GM12878 (cell line): ENCODE measurements at regions not wholly inside any gene's neighbourhood (a gene's known extent, or its start where the extent isn't known, plus 50 kb on each side); places are given as distances from the start of the nearest gene placed in this dataset.

Experiments used
- ATAC-seq: fragments of 200-7000 bp; cut with Tn5 transposase; 3 replicates; pipeline ENCODE4 v1.9.1; 2020; ENCODE audit warnings: mild to moderate bottlenecking, moderate library complexity
- BruUV-seq: library from RNA; stranded (reverse); fragments of 400-500 nt; replicated peaks from 2 replicates; lab custom pipeline; 2021; lab: Mats Ljungman, UMichigan
- CTCF ChIA-PET: fragments of 300-600 bp; sonication (Branson Sonifier 250); formaldehyde crosslinking; extraction: SDS; loops from one replicate; lab custom pipeline; 2021; ENCODE audit warnings: inconsistent platforms; lab: Yijun Ruan, JAX
- POLR2A ChIA-PET: fragments of 350-600 bp; formaldehyde crosslinking; extraction: SDS; loops from one replicate; lab custom pipeline; 2021; ENCODE audit warnings: inconsistent platforms; lab: Charles Lee
- RAD21 ChIA-PET: fragments of 300-600 bp; sonication (Branson Sonifier 250); formaldehyde crosslinking; loops from one replicate; lab custom pipeline; 2023; ENCODE audit warnings: antibody characterized with exemption; ENCODE audit not compliant: unreplicated experiment; lab: Charles Lee
- SMC1A ChIA-PET: fragments of 300-600 bp; sonication (Branson Sonifier 250); formaldehyde crosslinking; loops from one replicate; lab custom pipeline; 2023; ENCODE audit not compliant: unreplicated experiment, uncharacterized antibody; lab: Charles Lee
- DNase-seq: peaks from one replicate; pipeline ENCODE4 v3.0.0-alpha.2; 2011; ENCODE audit warnings: low read depth, low spot score
- FAIRE-seq: peaks from 3 replicates; lab custom pipeline; 2011; peaks lifted over from hg19 to GRCh38; lab: Jason Lieb, UNC
- H2AFZ ChIP-seq: 2 replicates; pipeline ENCODE4 v1.6.0; 2011; ENCODE audit warnings: low read depth, low read length, control low read depth; ENCODE audit not compliant: control insufficient read depth
- H3K27ac ChIP-seq: 2 replicates; pipeline ENCODE4 v1.5.1; 2011; ENCODE audit warnings: control low read depth; ENCODE audit not compliant: control insufficient read depth, insufficient read depth
- H3K27me3 ChIP-seq, 2 experiments: replicated peaks in 1 of 2; 2 replicates each; pipeline versions ENCODE4 v1.6.0 to v1.6.1; 2011; ENCODE audit warnings: low read length in 1 of 2; ENCODE audit not compliant: control insufficient read depth in 2 of 2, insufficient read depth in 2 of 2
- H3K36me3 ChIP-seq, 2 experiments: 2 replicates each; pipeline ENCODE4 v1.5.1; 2011; ENCODE audit warnings: low read length in 1 of 2; ENCODE audit not compliant: control insufficient read depth in 2 of 2, insufficient read depth in 2 of 2
- H3K4me1 ChIP-seq: 2 replicates; pipeline ENCODE4 v1.6.1; 2011; ENCODE audit warnings: mild to moderate bottlenecking, low read length, moderate library complexity, mixed read lengths; ENCODE audit not compliant: control insufficient read depth, insufficient read depth
- H3K4me2 ChIP-seq: 2 replicates; pipeline ENCODE4 v1.6.0; 2011; ENCODE audit warnings: control low read depth; ENCODE audit not compliant: control insufficient read depth, insufficient read depth
- H3K4me3 ChIP-seq: fragments of 200-600 bp; sonication (generic); 2 replicates; pipeline ENCODE4 v1.5.1; 2016
- H3K79me2 ChIP-seq: 2 replicates; pipeline ENCODE4 v1.6.0; 2011; ENCODE audit warnings: low read length; ENCODE audit not compliant: control insufficient read depth, insufficient read depth
- H3K9ac ChIP-seq: 2 replicates; pipeline ENCODE4 v1.8.0; 2011; ENCODE audit warnings: low read length, control low read depth, mixed read lengths; ENCODE audit not compliant: control insufficient read depth, insufficient read depth
- H3K9me3 ChIP-seq: replicated peaks from 3 replicates; pipeline ENCODE4 v1.5.1; 2011; ENCODE audit warnings: mild to moderate bottlenecking, low read length; ENCODE audit not compliant: control insufficient read depth, insufficient read depth
- H4K20me1 ChIP-seq: 2 replicates; pipeline ENCODE4 v1.6.0; 2011; ENCODE audit not compliant: control insufficient read depth, insufficient read depth
- PAX8 ChIP-seq: fragments of 450-650 bp; IDR thresholded peaks from 2 replicates; pipeline ENCODE4 v1.6.1; 2017; ENCODE audit warnings: mild to moderate bottlenecking, moderate library complexity
- POU2F2 ChIP-seq: IDR thresholded peaks from 3 replicates; pipeline ENCODE4 v1.6.1; 2011; ENCODE audit warnings: low read depth, mild to moderate bottlenecking, low read length, borderline replicate concordance
- SP1 ChIP-seq: IDR thresholded peaks from one replicate; pipeline ENCODE4 v1.6.1; 2011; ENCODE audit warnings: low read depth, low read length
- SPI1 ChIP-seq: IDR thresholded peaks from 2 replicates; pipeline ENCODE4 v1.6.1; 2011; ENCODE audit warnings: low read depth, mild to moderate bottlenecking, low read length, moderate library complexity, borderline replicate concordance; ENCODE audit not compliant: insufficient read depth
- ZNF217 ChIP-seq: fragments of 450-650 bp; IDR thresholded peaks from 2 replicates; pipeline ENCODE4 v1.6.1; 2017; ENCODE audit warnings: antibody characterized with exemption, mild to moderate bottlenecking
- WGBS: methylation state at CpG from one replicate; pipeline ENCODE4 v1.1.6; 2016; ENCODE audit warnings: low lambda C conversion rate; ENCODE audit not compliant: insufficient replicate concordance, insufficient coverage; ENCODE audit errors: missing lambda C conversion rate; 5-methylcytosine and 5-hydroxymethylcytosine counted together
- in situ Hi-C: fragments of 300-500 bp; cut with MboI; formaldehyde crosslinking; loops from 9 replicates; pipeline ENCODE4 v1.14.3; 2018; ENCODE audit warnings: mixed read lengths
- intact Hi-C: fragments of 100-400 bp; cut with micrococcal nuclease; formaldehyde crosslinking; loops from one replicate; pipeline ENCODE4 v1.14.2; 2022; ENCODE audit not compliant: unreplicated experiment
- TF ChIP-seq, protein P1 (sequence below): IDR thresholded peaks from 2 replicates; pipeline ENCODE4 v1.6.1; 2011; ENCODE audit warnings: borderline replicate concordance, low read depth, mild to moderate bottlenecking, moderate library complexity, mixed read lengths, low read length; ENCODE audit not compliant: insufficient read depth; ENCODE audit errors: extremely low read length
- TF ChIP-seq, protein P2 (sequence below): fragments of 450-650 bp; conservative IDR thresholded peaks from 2 replicates; pipeline ENCODE4 v1.6.1; 2017; ENCODE audit warnings: mild to moderate bottlenecking, moderate library complexity

DNA sequence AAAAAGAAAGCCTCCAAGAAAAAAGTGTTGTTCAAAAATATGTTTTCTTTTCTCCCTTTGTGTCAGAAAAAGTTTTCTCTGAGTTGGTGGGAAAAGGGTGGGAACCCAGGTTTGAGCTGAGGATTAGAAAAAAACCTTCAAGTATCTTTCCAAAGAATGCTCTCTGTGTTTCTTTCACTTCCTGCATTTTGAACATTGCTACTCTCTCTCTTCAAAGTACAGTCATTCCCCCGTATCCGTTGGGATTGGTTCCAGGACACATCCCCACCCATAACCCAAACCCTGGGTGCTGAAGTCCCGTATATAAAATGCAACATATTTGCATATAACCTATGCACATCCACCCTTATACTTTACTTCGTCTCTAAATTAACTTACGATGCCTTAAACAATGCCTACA is 139.6 kb downstream of the TMCO5A start:
- Histone ChIP-seq H3K9me3 (no peaks in the 10 kb centered on the region; the same call in 2 of the 3 replicates), H3K79me2 (no peaks in the 10 kb centered on the region), H3K4me3 (no peak overlapping the region), H2AFZ (no peak overlapping the region), H3K9ac (no peak overlapping the region), H3K27ac (no peak overlapping the region), H3K27me3 (no peaks in the 10 kb centered on the region), H3K4me2 (no peak overlapping the region), H3K36me3 (no peaks in the 10 kb centered on the region), H3K4me1 (peaks cover 21% of the 10 kb centered on the region), H4K20me1 (no peaks in the 10 kb centered on the region)
- TF ChIP-seq PAX8, result no peak
- TF ChIP-seq POU2F2, result no peak
- TF ChIP-seq, protein P1, sequence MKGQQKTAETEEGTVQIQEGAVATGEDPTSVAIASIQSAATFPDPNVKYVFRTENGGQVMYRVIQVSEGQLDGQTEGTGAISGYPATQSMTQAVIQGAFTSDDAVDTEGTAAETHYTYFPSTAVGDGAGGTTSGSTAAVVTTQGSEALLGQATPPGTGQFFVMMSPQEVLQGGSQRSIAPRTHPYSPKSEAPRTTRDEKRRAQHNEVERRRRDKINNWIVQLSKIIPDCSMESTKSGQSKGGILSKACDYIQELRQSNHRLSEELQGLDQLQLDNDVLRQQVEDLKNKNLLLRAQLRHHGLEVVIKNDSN, result no peak
- peak; percentile 22; the same call in 1 of the 2 replicates for TF ChIP-seq SPI1
- no peak for TF ChIP-seq SP1
- TF ChIP-seq, protein P2, sequence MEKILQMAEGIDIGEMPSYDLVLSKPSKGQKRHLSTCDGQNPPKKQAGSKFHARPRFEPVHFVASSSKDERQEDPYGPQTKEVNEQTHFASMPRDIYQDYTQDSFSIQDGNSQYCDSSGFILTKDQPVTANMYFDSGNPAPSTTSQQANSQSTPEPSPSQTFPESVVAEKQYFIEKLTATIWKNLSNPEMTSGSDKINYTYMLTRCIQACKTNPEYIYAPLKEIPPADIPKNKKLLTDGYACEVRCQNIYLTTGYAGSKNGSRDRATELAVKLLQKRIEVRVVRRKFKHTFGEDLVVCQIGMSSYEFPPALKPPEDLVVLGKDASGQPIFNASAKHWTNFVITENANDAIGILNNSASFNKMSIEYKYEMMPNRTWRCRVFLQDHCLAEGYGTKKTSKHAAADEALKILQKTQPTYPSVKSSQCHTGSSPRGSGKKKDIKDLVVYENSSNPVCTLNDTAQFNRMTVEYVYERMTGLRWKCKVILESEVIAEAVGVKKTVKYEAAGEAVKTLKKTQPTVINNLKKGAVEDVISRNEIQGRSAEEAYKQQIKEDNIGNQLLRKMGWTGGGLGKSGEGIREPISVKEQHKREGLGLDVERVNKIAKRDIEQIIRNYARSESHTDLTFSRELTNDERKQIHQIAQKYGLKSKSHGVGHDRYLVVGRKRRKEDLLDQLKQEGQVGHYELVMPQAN, result no peak
- no peak for TF ChIP-seq ZNF217
- no TSS peak for BruUV-seq
- WGBS, result 49% methylated on average over 5 of the region's 5 CpGs
- ChIA-PET SMC1A (interaction anchor here (0.7 to 3.0 kb wide), 4 partner anchors 11 to 182 kb away, joined by 3 to 24 read pairs (median 10); no protein-coding TSS in a partner anchor), CTCF (interaction anchor here (0.7 to 2.5 kb wide), 3 partner anchors 11 to 279 kb away, joined by 3 to 21 read pairs (median 8); no protein-coding TSS in a partner anchor), POLR2A (no interaction called here), RAD21 (interaction anchor here (0.7 to 1.0 kb wide), 3 partner anchors 10 to 207 kb away, joined by 3 to 4 read pairs (median 3); no protein-coding TSS in a partner anchor)
- intact Hi-C loops (loop anchor here (5.0 kb wide), 2 partner anchors 233 to 278 kb away; no protein-coding TSS in a partner anchor), in situ Hi-C loops (no loop called here)
- no peak for ATAC-seq
- no peak for DNase-seq
- FAIRE-seq, result no peak
